ENCODE measurements at regions not wholly inside any gene's neighbourhood (a gene's known extent, or its start where the extent isn't known, plus 50 kb on each side); places are given as distances from the start of the nearest gene placed in this dataset.

GRCh38 chr2:151137526-151137925 lies 124.1 kb downstream of the RBM43 start:
- H3K27me3 ChIP-seq (ENCODE audit: control insufficient read depth in 1 of 2, insufficient read depth in 2 of 2, low read length in 1 of 2) = no peaks in the 10 kb centered on the region
- no peaks in the 10 kb centered on the region for H3K36me3 ChIP-seq (ENCODE audit: control insufficient read depth in 1 of 2, insufficient read depth in 2 of 2, low read length in 1 of 2)
- intact Hi-C loops (cut with DNase I) = no loop called here
- no peak for ATAC-seq (ENCODE audit: low FRiP score)
- no peaks in the 10 kb centered on the region for H3K4me1 ChIP-seq (ENCODE audit: control insufficient read depth in 1 of 2, insufficient read depth in 2 of 2, low read length in 2 of 2)
- H3K9me3 ChIP-seq (ENCODE audit: control insufficient read depth, low read length) = no peaks in the 10 kb centered on the region
- no peak overlapping the region for H3K4me3 ChIP-seq (ENCODE audit: low read length in 2 of 2)
- H3K27ac ChIP-seq (ENCODE audit: low read depth in 1 of 2, low read length in 2 of 2) = no peak overlapping the region
- WGBS, 2 donors = 28 to 43% methylated on average over 5 of the region's 5 CpGs
- no peak for DNase-seq

GRCh38 chr2:151120011-151120410 lies 141.7 kb downstream of the RBM43 start:
- ATAC-seq (ENCODE audit: low FRiP score) (no peak), DNase-seq (no peak)
- no peaks in the 10 kb centered on the region for H3K4me1 ChIP-seq (ENCODE audit: control insufficient read depth in 1 of 2, insufficient read depth in 2 of 2, low read length in 2 of 2)
- H3K27me3 ChIP-seq (ENCODE audit: control insufficient read depth in 1 of 2, insufficient read depth in 2 of 2, low read length in 1 of 2) = no peaks in the 10 kb centered on the region
- H3K36me3 ChIP-seq (ENCODE audit: control insufficient read depth in 1 of 2, insufficient read depth in 2 of 2, low read length in 1 of 2) = no peaks in the 10 kb centered on the region
- peaks cover 1% of the 10 kb centered on the region for H3K9me3 ChIP-seq (ENCODE audit: control insufficient read depth, low read length)
- H3K27ac ChIP-seq (ENCODE audit: low read depth in 1 of 2, low read length in 2 of 2) = no peak overlapping the region
- 86 to 92% methylated on average over 2 of the region's 2 CpGs for WGBS, 2 donors
- intact Hi-C loops (cut with DNase I) = no loop called here
- no peak overlapping the region for H3K4me3 ChIP-seq (ENCODE audit: low read length in 2 of 2)

GRCh38 chr2:151119374-151119773 lies 142.3 kb downstream of the RBM43 start:
- H3K9me3 ChIP-seq (ENCODE audit: control insufficient read depth, low read length) = peaks cover 1% of the 10 kb centered on the region
- DNase-seq (no peak), ATAC-seq (ENCODE audit: low FRiP score) (no peak)
- H3K4me1 ChIP-seq (ENCODE audit: control insufficient read depth in 1 of 2, insufficient read depth in 2 of 2, low read length in 2 of 2) = no peaks in the 10 kb centered on the region
- H3K27ac ChIP-seq (ENCODE audit: low read depth in 1 of 2, low read length in 2 of 2) = no peak overlapping the region
- H3K4me3 ChIP-seq (ENCODE audit: low read length in 2 of 2) = no peak overlapping the region
- no peaks in the 10 kb centered on the region for H3K27me3 ChIP-seq (ENCODE audit: control insufficient read depth in 1 of 2, insufficient read depth in 2 of 2, low read length in 1 of 2)
- intact Hi-C loops (cut with DNase I) = no loop called here
- H3K36me3 ChIP-seq (ENCODE audit: control insufficient read depth in 1 of 2, insufficient read depth in 2 of 2, low read length in 1 of 2) = no peaks in the 10 kb centered on the region

- H3K4me1 ChIP-seq (ENCODE audit: control insufficient read depth in 1 of 2, insufficient read depth in 2 of 2, low read length in 2 of 2) = no peaks in the 10 kb centered on the region
- H3K9me3 ChIP-seq (ENCODE audit: control insufficient read depth, low read length) = peaks cover 1% of the 10 kb centered on the region
- intact Hi-C loops (cut with DNase I) = no loop called here
- H3K4me3 ChIP-seq (ENCODE audit: low read length in 2 of 2) = no peak overlapping the region
- no peaks in the 10 kb centered on the region for H3K27me3 ChIP-seq (ENCODE audit: control insufficient read depth in 1 of 2, insufficient read depth in 2 of 2, low read length in 1 of 2)
- no peak overlapping the region for H3K27ac ChIP-seq (ENCODE audit: low read depth in 1 of 2, low read length in 2 of 2)
- no peaks in the 10 kb centered on the region for H3K36me3 ChIP-seq (ENCODE audit: control insufficient read depth in 1 of 2, insufficient read depth in 2 of 2, low read length in 1 of 2)
- ATAC-seq (ENCODE audit: low FRiP score) (no peak), DNase-seq (no peak)
Observed at GRCh38 chr2:151118269-151118668, 143.4 kb downstream of the RBM43 start.

- H3K9me3 ChIP-seq (ENCODE audit: control insufficient read depth, low read length) = peaks cover 1% of the 10 kb centered on the region
- no peak for ATAC-seq (ENCODE audit: low FRiP score)
Observed at GRCh38 chr2:151114874-151115273, 146.8 kb downstream of the RBM43 start.

GRCh38 chr2:151113318-151113717 lies 148.3 kb downstream of the RBM43 start:
- no peak overlapping the region for H3K4me3 ChIP-seq (ENCODE audit: low read length in 2 of 2)
- no peaks in the 10 kb centered on the region for H3K27me3 ChIP-seq (ENCODE audit: control insufficient read depth in 1 of 2, insufficient read depth in 2 of 2, low read length in 1 of 2)
- no peak for DNase-seq
- intact Hi-C loops (cut with DNase I) = no loop called here
- H3K9me3 ChIP-seq (ENCODE audit: control insufficient read depth, low read length) = peaks cover 2% of the 10 kb centered on the region
- ATAC-seq (ENCODE audit: low FRiP score) = no peak
- H3K27ac ChIP-seq (ENCODE audit: low read depth in 1 of 2, low read length in 2 of 2) = no peak overlapping the region
- H3K36me3 ChIP-seq (ENCODE audit: control insufficient read depth in 1 of 2, insufficient read depth in 2 of 2, low read length in 1 of 2) = no peaks in the 10 kb centered on the region
- no peaks in the 10 kb centered on the region for H3K4me1 ChIP-seq (ENCODE audit: control insufficient read depth in 1 of 2, insufficient read depth in 2 of 2, low read length in 2 of 2)
- 36 to 49% methylated on average over 3 of the region's 3 CpGs for WGBS, 2 donors

More at GRCh38 chr2:151114874-151115273, 146.8 kb downstream of the RBM43 start:
- intact Hi-C loops (cut with DNase I) = no loop called here
- Histone ChIP-seq H3K27me3 (ENCODE audit: control insufficient read depth in 1 of 2, insufficient read depth in 2 of 2, low read length in 1 of 2) (no peaks in the 10 kb centered on the region), H3K4me3 (ENCODE audit: low read length in 2 of 2) (no peak overlapping the region), H3K36me3 (ENCODE audit: control insufficient read depth in 1 of 2, insufficient read depth in 2 of 2, low read length in 1 of 2) (no peaks in the 10 kb centered on the region), H3K4me1 (ENCODE audit: control insufficient read depth in 1 of 2, insufficient read depth in 2 of 2, low read length in 2 of 2) (no peaks in the 10 kb centered on the region), H3K27ac (ENCODE audit: low read depth in 1 of 2, low read length in 2 of 2) (no peak overlapping the region)
- 53 to 64% methylated on average over 3 of the region's 3 CpGs for WGBS, 2 donors
- no peak for DNase-seq

- no peaks in the 10 kb centered on the region for H3K36me3 ChIP-seq (ENCODE audit: control insufficient read depth in 1 of 2, insufficient read depth in 2 of 2, low read length in 1 of 2)
- intact Hi-C loops (cut with DNase I) = no loop called here
- H3K4me3 ChIP-seq (ENCODE audit: low read length in 2 of 2) = no peak overlapping the region
- DNase-seq (no peak), ATAC-seq (ENCODE audit: low FRiP score) (no peak)
- no peaks in the 10 kb centered on the region for H3K4me1 ChIP-seq (ENCODE audit: control insufficient read depth in 1 of 2, insufficient read depth in 2 of 2, low read length in 2 of 2)
- H3K9me3 ChIP-seq (ENCODE audit: control insufficient read depth, low read length) = peaks cover 3% of the 10 kb centered on the region
- WGBS, 2 donors = 44 to 47% methylated on average over 1 of the region's 1 CpG
- H3K27me3 ChIP-seq (ENCODE audit: control insufficient read depth in 1 of 2, insufficient read depth in 2 of 2, low read length in 1 of 2) = no peaks in the 10 kb centered on the region
- H3K27ac ChIP-seq (ENCODE audit: low read depth in 1 of 2, low read length in 2 of 2) = no peak overlapping the region
Observed at GRCh38 chr2:151111599-151112278, 149.9 kb downstream of the RBM43 start.

- Histone ChIP-seq H3K9me3 (ENCODE audit: control insufficient read depth, low read length) (peaks cover 3% of the 10 kb centered on the region), H3K27ac (ENCODE audit: low read depth in 1 of 2, low read length in 2 of 2) (no peak overlapping the region), H3K27me3 (ENCODE audit: control insufficient read depth in 1 of 2, insufficient read depth in 2 of 2, low read length in 1 of 2) (no peaks in the 10 kb centered on the region), H3K4me1 (ENCODE audit: control insufficient read depth in 1 of 2, insufficient read depth in 2 of 2, low read length in 2 of 2) (no peaks in the 10 kb centered on the region), H3K36me3 (ENCODE audit: control insufficient read depth in 1 of 2, insufficient read depth in 2 of 2, low read length in 1 of 2) (no peaks in the 10 kb centered on the region), H3K4me3 (ENCODE audit: low read length in 2 of 2) (no peak overlapping the region)
- WGBS, 2 donors = 92 to 95% methylated on average over 3 of the region's 3 CpGs
- intact Hi-C loops (cut with DNase I) = no loop called here
- no peak for ATAC-seq (ENCODE audit: low FRiP score)
- DNase-seq = no peak
Observed at GRCh38 chr2:151106805-151107506, 154.7 kb downstream of the RBM43 start.

GRCh38 chr2:151103551-151103950 lies 158.1 kb downstream of the RBM43 start:
- no peaks in the 10 kb centered on the region for H3K36me3 ChIP-seq (ENCODE audit: control insufficient read depth in 1 of 2, insufficient read depth in 2 of 2, low read length in 1 of 2)
- H3K4me1 ChIP-seq (ENCODE audit: control insufficient read depth in 1 of 2, insufficient read depth in 2 of 2, low read length in 2 of 2) = no peaks in the 10 kb centered on the region
- WGBS, 2 donors = 96 to 97% methylated on average over 4 of the region's 4 CpGs
- H3K4me3 ChIP-seq (ENCODE audit: low read length in 2 of 2) = no peak overlapping the region
- no peak overlapping the region for H3K27ac ChIP-seq (ENCODE audit: low read depth in 1 of 2, low read length in 2 of 2)
- H3K9me3 ChIP-seq (ENCODE audit: control insufficient read depth, low read length) = peaks cover 3% of the 10 kb centered on the region
- ATAC-seq (ENCODE audit: low FRiP score) (no peak), DNase-seq (no peak)
- no peaks in the 10 kb centered on the region for H3K27me3 ChIP-seq (ENCODE audit: control insufficient read depth in 1 of 2, insufficient read depth in 2 of 2, low read length in 1 of 2)
- intact Hi-C loops (cut with DNase I) = no loop called here

Measured in aorta (tissue), 5 donors.